Fibroblast of villous mesenchyme (primary cell): ENCODE measurements at regions not wholly inside any gene's neighbourhood (a gene's known extent, or its start where the extent isn't known, plus 50 kb on each side); places are given as distances from the start of the nearest gene placed in this dataset.
A peak's percentile ranks its signal among the peaks of the same experiment; 100 is the strongest.
"Not testable (repeated sequence)": the region's sequence is repeated elsewhere in the genome, so short reads cannot be mapped to it uniquely, and the experiment has no call there.

Experiments
- DNase-seq: peaks from one replicate; pipeline ENCODE4 v3.0.0-alpha.2; 2010; ENCODE audit warnings: low read depth
- H3K4me3 ChIP-seq: 2 replicates; pipeline ENCODE4 v1.5.1; 2011; ENCODE audit warnings: low read depth, mild to moderate bottlenecking, low read length
- CTCF ChIP-seq: IDR thresholded peaks from 2 replicates; pipeline ENCODE4 v1.5.1; 2012; ENCODE audit warnings: low read depth, mild to moderate bottlenecking, low read length; ENCODE audit not compliant: insufficient read depth

GRCh38 chr12:76186131-76186906 is 101.8 kb upstream of the NAP1L1 start:
- DNase-seq: peak; percentile 62
- no peak for TF ChIP-seq CTCF

GRCh38 chr12:76183459-76184186 is 99.1 kb upstream of the NAP1L1 start:
- no peak for TF ChIP-seq CTCF
- DNase-seq: peak; percentile 96

More at GRCh38 chr12:76186131-76186906, 101.8 kb upstream of the NAP1L1 start:
- no peak overlapping the region for H3K4me3 ChIP-seq

GRCh38 chr12:76180401-76181277 is 96.2 kb upstream of the NAP1L1 start:
- TF ChIP-seq CTCF: no peak
- no peak for DNase-seq
- H3K4me3 ChIP-seq: no peak overlapping the region

More at GRCh38 chr12:76183459-76184186, 99.1 kb upstream of the NAP1L1 start:
- H3K4me3 ChIP-seq: no peak overlapping the region

GRCh38 chr12:76178452-76178851 is 94.0 kb upstream of the NAP1L1 start:
- no peak for TF ChIP-seq CTCF
- H3K4me3 ChIP-seq: no peak overlapping the region
- DNase-seq: no peak

GRCh38 chr12:76177821-76178220 is 93.3 kb upstream of the NAP1L1 start:
- no peak for TF ChIP-seq CTCF
- DNase-seq: no peak
- H3K4me3 ChIP-seq: no peak overlapping the region

- no peak for TF ChIP-seq CTCF
- no peak for DNase-seq
- no peak overlapping the region for H3K4me3 ChIP-seq
These were observed 92.5 kb upstream of the NAP1L1 start for GRCh38 chr12:76176940-76177339.

- H3K4me3 ChIP-seq: not testable (repeated sequence)
These were observed 91.5 kb upstream of the NAP1L1 start for GRCh38 chr12:76175946-76176345.

More at GRCh38 chr12:76175946-76176345, 91.5 kb upstream of the NAP1L1 start:
- not testable (repeated sequence) for DNase-seq
